Loucy (cell line): ENCODE measurements at regions not wholly inside any gene's neighbourhood (a gene's known extent, or its start where the extent isn't known, plus 50 kb on each side); places are given as distances from the start of the nearest gene placed in this dataset.

Source experiments
- CTCF ChIP-seq: fragments of 200-600 bp; sonication (generic); conservative IDR thresholded peaks from 2 replicates; pipeline ENCODE4 v1.5.1; 2014; ENCODE audit warnings: mild to moderate bottlenecking, antibody characterized with exemption, low read length
- EZH2phosphoT487 ChIP-seq: fragments of 200-600 bp; IDR thresholded peaks from 2 replicates; pipeline ENCODE4 v1.6.1; 2018; ENCODE audit warnings: antibody characterized with exemption, mild to moderate bottlenecking, moderate library complexity, borderline replicate concordance

DNA sequence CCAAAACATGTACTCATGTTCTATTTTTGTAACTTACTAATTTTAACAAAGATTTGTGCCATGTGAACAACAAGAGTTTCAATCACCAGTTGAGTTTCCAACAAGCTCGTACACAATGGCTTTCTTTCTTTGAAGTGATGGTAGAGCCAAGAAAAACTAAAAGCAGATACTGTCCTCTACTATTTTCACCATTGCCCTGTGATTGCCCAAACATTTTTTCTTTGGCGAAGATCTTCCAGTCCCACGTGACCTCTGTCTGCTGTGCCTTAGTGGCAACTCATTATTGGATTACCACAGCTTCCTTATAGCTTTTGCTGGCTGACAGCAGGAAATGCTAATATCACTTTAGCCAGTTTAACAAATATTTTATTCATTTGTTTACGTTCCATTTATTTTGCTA is 1147.1 kb downstream of the STIM2 start:
- no peak for TF ChIP-seq CTCF
- TF ChIP-seq EZH2phosphoT487: no peak
